HCT116 (cell line): ENCODE measurements at regions not wholly inside any gene's neighbourhood (a gene's known extent, or its start where the extent isn't known, plus 50 kb on each side); places are given as distances from the start of the nearest gene placed in this dataset.

Experiments
- ATAC-seq: fragments of 200-7000 bp; cut with Tn5 transposase; 2 replicates; pipeline ENCODE4 v1.9.1; 2020; ENCODE audit warnings: mild to moderate bottlenecking, moderate library complexity
- BruUV-seq: library from RNA; stranded (reverse); fragments of 400-500 nt; replicated peaks from 2 replicates; lab custom pipeline; 2021; lab: Mats Ljungman, UMichigan
- CTCF ChIA-PET: fragments of 300-600 bp; sonication (Branson Sonifier 250); formaldehyde crosslinking; loops from one replicate; lab custom pipeline; 2021; ENCODE audit warnings: antibody characterized with exemption; lab: Charles Lee
- POLR2A ChIA-PET: fragments of 300-600, 350-600 bp; sonication (Branson Sonifier 250); formaldehyde crosslinking; loops from one replicate; lab custom pipeline; 2021; ENCODE audit warnings: antibody characterized with exemption; lab: Charles Lee
- RAD21 ChIA-PET, 2 experiments: fragments of 300-600 bp; sonication (Branson Sonifier 250); formaldehyde crosslinking; loops; one replicate each; lab custom pipeline; 2023; ENCODE audit warnings: low total read pairs in 2 of 2; ENCODE audit not compliant: uncharacterized antibody in 2 of 2, unreplicated experiment in 2 of 2, low non-redundant PET in 1 of 2; lab: Charles Lee
- DNase-seq: peaks from one replicate; pipeline ENCODE4 v3.0.0-alpha.2; 2010; ENCODE audit warnings: low read depth, low spot score
- H2AFZ ChIP-seq: fragments of 200-600 bp; shearing (Covaris generic), sonication (generic); 2 replicates; pipeline ENCODE4 v1.6.1; 2017; ENCODE audit warnings: low read depth, mixed run types, mixed read lengths, antibody characterized with exemption, low read length; ENCODE audit not compliant: poor library complexity, severe bottlenecking
- H3K27ac ChIP-seq: 2 replicates; pipeline ENCODE4 v1.5.1; 2012; ENCODE audit warnings: low read depth, low read length
- H3K27me3 ChIP-seq: fragments of 200-600 bp; sonication (generic); 2 replicates; pipeline ENCODE4 v1.6.1; 2016; ENCODE audit warnings: mixed run types, low read length, mixed read lengths; ENCODE audit not compliant: insufficient read depth
- H3K36me3 ChIP-seq, 2 experiments: fragments of 200-500 bp in 1 of 2; fragments of 200-600 bp in 1 of 2; sonication (Bioruptor generic) in 1 of 2; sonication (generic) in 1 of 2; 2 replicates each; pipeline versions ENCODE4 v1.5.1 to v1.6.1; 2014 to 2016; ENCODE audit warnings: low read length in 2 of 2, inconsistent platforms in 1 of 2, mixed read lengths in 1 of 2, mixed run types in 1 of 2; ENCODE audit not compliant: insufficient read depth in 2 of 2, control insufficient read depth in 1 of 2
- H3K4me1 ChIP-seq, 2 experiments: fragments of 200-600 bp in 1 of 2; sonication (generic) in 1 of 2; 2 replicates each; pipeline versions ENCODE4 v1.5.1 to v1.6.1; 2012 to 2017; ENCODE audit warnings: low read length in 2 of 2, inconsistent platforms in 1 of 2, mild to moderate bottlenecking in 1 of 2, mixed read lengths in 1 of 2, mixed run types in 1 of 2, moderate library complexity in 1 of 2; ENCODE audit not compliant: insufficient read depth in 2 of 2, control insufficient read depth in 1 of 2
- H3K4me2 ChIP-seq: fragments of 200-600 bp; sonication (generic); 2 replicates; pipeline ENCODE4 v1.6.1; 2017; ENCODE audit warnings: mixed run types, low read length, mixed read lengths
- H3K4me3 ChIP-seq, 2 experiments: fragments of 200-600 bp in 1 of 2; sonication (generic) in 1 of 2; replicated peaks in 1 of 2; 2 replicates each; pipeline ENCODE4 v1.5.1; 2011 to 2016; ENCODE audit warnings: low read length in 2 of 2, control low read depth in 1 of 2, low read depth in 1 of 2, mild to moderate bottlenecking in 1 of 2, mixed read lengths in 1 of 2, mixed run types in 1 of 2
- H3K79me2 ChIP-seq: fragments of 200-600 bp; sonication (generic); 2 replicates; pipeline ENCODE4 v1.6.1; 2017; ENCODE audit warnings: mild to moderate bottlenecking, mixed run types, low read length, moderate library complexity, mixed read lengths; ENCODE audit not compliant: insufficient read depth
- H3K9ac ChIP-seq: fragments of 200-600 bp; sonication (generic); 2 replicates; pipeline ENCODE4 v1.6.1; 2016; ENCODE audit warnings: low read length, mixed read lengths
- H3K9me2 ChIP-seq: fragments of 200-600 bp; sonication (generic), shearing (Covaris generic); 2 replicates; pipeline ENCODE4 v1.6.1; 2017; ENCODE audit warnings: mixed run types, mild to moderate bottlenecking, moderate library complexity; ENCODE audit not compliant: insufficient read depth
- H3K9me3 ChIP-seq, 2 experiments: fragments of 200-500 bp in 1 of 2; fragments of 200-600 bp in 1 of 2; sonication (Bioruptor generic) in 1 of 2; sonication (generic) in 1 of 2; 2 replicates each; pipeline ENCODE4 v1.6.1; 2014 to 2017; ENCODE audit warnings: low read length in 2 of 2, mixed read lengths in 2 of 2, inconsistent platforms in 1 of 2, low read depth in 1 of 2, mild to moderate bottlenecking in 1 of 2, mixed run types in 1 of 2, moderate library complexity in 1 of 2; ENCODE audit not compliant: control insufficient read depth in 1 of 2, insufficient read depth in 1 of 2
- H4K20me1 ChIP-seq: fragments of 200-600 bp; sonication (generic), shearing (Covaris generic); 2 replicates; pipeline ENCODE4 v1.6.1; 2017; ENCODE audit warnings: mixed run types, mild to moderate bottlenecking, moderate library complexity; ENCODE audit not compliant: insufficient read depth
- CBX3 ChIP-seq: IDR thresholded peaks from 2 replicates; pipeline ENCODE4 v1.6.1; 2012; ENCODE audit warnings: low read depth
- EZH2 ChIP-seq: fragments of 200-600 bp; sonication (generic); IDR thresholded peaks from 2 replicates; pipeline ENCODE4 v1.6.1; 2017; ENCODE audit warnings: antibody characterized with exemption, mixed run types
- FOSL1 ChIP-seq: IDR thresholded peaks from 2 replicates; pipeline ENCODE4 v1.6.1; 2012; ENCODE audit warnings: low read depth
- JUND ChIP-seq: IDR thresholded peaks from 2 replicates; pipeline ENCODE4 v1.6.1; 2012
- POLR2A ChIP-seq: IDR thresholded peaks from 2 replicates; pipeline ENCODE4 v1.7.0; 2011; ENCODE audit warnings: borderline replicate concordance; ENCODE audit not compliant: insufficient read depth, insufficient read length; ENCODE audit errors: extremely low read depth
- SIN3A ChIP-seq: IDR thresholded peaks from 2 replicates; pipeline ENCODE4 v1.6.1; 2012; ENCODE audit warnings: low read depth
- SP1 ChIP-seq: IDR thresholded peaks from 2 replicates; pipeline ENCODE4 v1.6.1; 2012; ENCODE audit warnings: low read depth
- ZFX ChIP-seq: fragments of 450-650 bp; IDR thresholded peaks from 2 replicates; pipeline ENCODE4 v1.6.1; 2017
- intact Hi-C: fragments of 100-400 bp; cut with micrococcal nuclease; formaldehyde crosslinking; loops from 2 replicates; pipeline ENCODE4 v1.10.0; 2022
- TF ChIP-seq, protein P1 (sequence below): IDR thresholded peaks from 2 replicates; pipeline ENCODE4 v1.6.1; 2012; ENCODE audit warnings: low read depth

DNA sequence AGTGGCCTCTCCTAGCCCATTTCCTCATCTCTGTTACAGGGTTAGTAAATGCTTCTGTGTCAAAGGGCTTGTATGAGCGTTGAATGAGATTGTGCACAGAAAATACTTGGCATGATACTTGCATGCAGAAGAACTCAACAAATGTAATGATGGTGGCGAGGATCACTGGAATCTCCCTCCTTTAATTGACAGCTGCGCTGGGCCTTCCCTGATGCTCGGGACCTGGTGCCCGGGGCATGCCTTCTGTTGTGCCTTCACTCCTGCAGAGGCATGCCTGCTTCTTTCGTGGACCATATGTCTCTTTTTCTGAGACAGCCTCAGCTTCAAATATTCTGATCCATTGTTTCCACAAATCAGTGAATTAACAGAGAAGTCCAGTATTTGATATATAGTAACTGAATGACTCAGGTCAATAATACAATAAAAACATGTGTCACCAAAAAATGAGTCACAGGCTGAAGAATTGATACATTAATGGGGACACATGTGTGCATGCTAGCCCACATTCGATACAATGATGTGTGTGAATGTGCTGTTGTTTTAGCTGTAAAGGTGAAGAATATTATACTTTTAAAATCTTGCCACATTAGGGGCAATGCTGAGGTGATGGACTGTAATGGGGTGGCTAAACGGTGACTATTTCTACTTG, 243.3 kb upstream of the TBL1XR1 start:
- no peak for TF ChIP-seq ZFX
- peak; percentile 41; the same call in 1 of the 2 replicates for TF ChIP-seq FOSL1
- peak; percentile 28; the same call in 1 of the 2 replicates for TF ChIP-seq JUND
- no peak for TF ChIP-seq SIN3A
- TF ChIP-seq, protein P1, sequence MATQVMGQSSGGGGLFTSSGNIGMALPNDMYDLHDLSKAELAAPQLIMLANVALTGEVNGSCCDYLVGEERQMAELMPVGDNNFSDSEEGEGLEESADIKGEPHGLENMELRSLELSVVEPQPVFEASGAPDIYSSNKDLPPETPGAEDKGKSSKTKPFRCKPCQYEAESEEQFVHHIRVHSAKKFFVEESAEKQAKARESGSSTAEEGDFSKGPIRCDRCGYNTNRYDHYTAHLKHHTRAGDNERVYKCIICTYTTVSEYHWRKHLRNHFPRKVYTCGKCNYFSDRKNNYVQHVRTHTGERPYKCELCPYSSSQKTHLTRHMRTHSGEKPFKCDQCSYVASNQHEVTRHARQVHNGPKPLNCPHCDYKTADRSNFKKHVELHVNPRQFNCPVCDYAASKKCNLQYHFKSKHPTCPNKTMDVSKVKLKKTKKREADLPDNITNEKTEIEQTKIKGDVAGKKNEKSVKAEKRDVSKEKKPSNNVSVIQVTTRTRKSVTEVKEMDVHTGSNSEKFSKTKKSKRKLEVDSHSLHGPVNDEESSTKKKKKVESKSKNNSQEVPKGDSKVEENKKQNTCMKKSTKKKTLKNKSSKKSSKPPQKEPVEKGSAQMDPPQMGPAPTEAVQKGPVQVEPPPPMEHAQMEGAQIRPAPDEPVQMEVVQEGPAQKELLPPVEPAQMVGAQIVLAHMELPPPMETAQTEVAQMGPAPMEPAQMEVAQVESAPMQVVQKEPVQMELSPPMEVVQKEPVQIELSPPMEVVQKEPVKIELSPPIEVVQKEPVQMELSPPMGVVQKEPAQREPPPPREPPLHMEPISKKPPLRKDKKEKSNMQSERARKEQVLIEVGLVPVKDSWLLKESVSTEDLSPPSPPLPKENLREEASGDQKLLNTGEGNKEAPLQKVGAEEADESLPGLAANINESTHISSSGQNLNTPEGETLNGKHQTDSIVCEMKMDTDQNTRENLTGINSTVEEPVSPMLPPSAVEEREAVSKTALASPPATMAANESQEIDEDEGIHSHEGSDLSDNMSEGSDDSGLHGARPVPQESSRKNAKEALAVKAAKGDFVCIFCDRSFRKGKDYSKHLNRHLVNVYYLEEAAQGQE, result no peak
- TF ChIP-seq EZH2, result no peak
- TF ChIP-seq POLR2A, result no peak
- TF ChIP-seq CBX3, result no peak
- TF ChIP-seq SP1, result 0 out of 2 replicates have a peak, but pooled peaks have one; percentile 18
- Histone ChIP-seq H3K27me3 (no peaks in the 10 kb centered on the region), H3K4me2 (no peak overlapping the region), H3K9me3 (no peaks in the 10 kb centered on the region), H4K20me1 (no peaks in the 10 kb centered on the region), H3K4me1 (peaks cover 7 to 11% of the 10 kb centered on the region in 2 experiments; a peak in 3 of 4 replicates), H3K9ac (no peak overlapping the region), H3K9me2 (no peaks in the 10 kb centered on the region), H3K27ac (no peak overlapping the region), H2AFZ (no peak overlapping the region), H3K36me3 (no peaks in the 10 kb centered on the region), H3K4me3 (no peak overlapping the region), H3K79me2 (no peaks in the 10 kb centered on the region)
- DNase-seq (no peak), ATAC-seq (no peak)
- intact Hi-C loops, result no loop called here
- no TSS peak for BruUV-seq
- POLR2A ChIA-PET, result no interaction called here
- RAD21 ChIA-PET, result no interaction called here
- CTCF ChIA-PET, result no interaction called here
